HCT116 (cell line): ENCODE measurements at regions not wholly inside any gene's neighbourhood (a gene's known extent, or its start where the extent isn't known, plus 50 kb on each side); places are given as distances from the start of the nearest gene placed in this dataset.
"Not testable (repeated sequence)": the region's sequence is repeated elsewhere in the genome, so short reads cannot be mapped to it uniquely, and the experiment has no call there.

Source experiments
- ATAC-seq: fragments of 200-7000 bp; cut with Tn5 transposase; 2 replicates; pipeline ENCODE4 v1.9.1; 2020; ENCODE audit warnings: mild to moderate bottlenecking, moderate library complexity
- BruUV-seq: library from RNA; stranded (reverse); fragments of 400-500 nt; replicated peaks from 2 replicates; lab custom pipeline; 2021; lab: Mats Ljungman, UMichigan
- CTCF ChIA-PET: fragments of 300-600 bp; sonication (Branson Sonifier 250); formaldehyde crosslinking; loops from one replicate; lab custom pipeline; 2021; ENCODE audit warnings: antibody characterized with exemption; lab: Charles Lee
- POLR2A ChIA-PET: fragments of 300-600, 350-600 bp; sonication (Branson Sonifier 250); formaldehyde crosslinking; loops from one replicate; lab custom pipeline; 2021; ENCODE audit warnings: antibody characterized with exemption; lab: Charles Lee
- RAD21 ChIA-PET, 2 experiments: fragments of 300-600 bp; sonication (Branson Sonifier 250); formaldehyde crosslinking; loops; one replicate each; lab custom pipeline; 2023; ENCODE audit warnings: low total read pairs in 2 of 2; ENCODE audit not compliant: uncharacterized antibody in 2 of 2, unreplicated experiment in 2 of 2, low non-redundant PET in 1 of 2; lab: Charles Lee
- DNase-seq: peaks from one replicate; pipeline ENCODE4 v3.0.0-alpha.2; 2010; ENCODE audit warnings: low read depth, low spot score
- H2AFZ ChIP-seq: fragments of 200-600 bp; shearing (Covaris generic), sonication (generic); 2 replicates; pipeline ENCODE4 v1.6.1; 2017; ENCODE audit warnings: low read depth, mixed run types, mixed read lengths, antibody characterized with exemption, low read length; ENCODE audit not compliant: poor library complexity, severe bottlenecking
- H3K27ac ChIP-seq: 2 replicates; pipeline ENCODE4 v1.5.1; 2012; ENCODE audit warnings: low read depth, low read length
- H3K27me3 ChIP-seq: fragments of 200-600 bp; sonication (generic); 2 replicates; pipeline ENCODE4 v1.6.1; 2016; ENCODE audit warnings: mixed run types, low read length, mixed read lengths; ENCODE audit not compliant: insufficient read depth
- H3K36me3 ChIP-seq, 2 experiments: fragments of 200-500 bp in 1 of 2; fragments of 200-600 bp in 1 of 2; sonication (Bioruptor generic) in 1 of 2; sonication (generic) in 1 of 2; 2 replicates each; pipeline versions ENCODE4 v1.5.1 to v1.6.1; 2014 to 2016; ENCODE audit warnings: low read length in 2 of 2, inconsistent platforms in 1 of 2, mixed read lengths in 1 of 2, mixed run types in 1 of 2; ENCODE audit not compliant: insufficient read depth in 2 of 2, control insufficient read depth in 1 of 2
- H3K4me1 ChIP-seq, 2 experiments: fragments of 200-600 bp in 1 of 2; sonication (generic) in 1 of 2; 2 replicates each; pipeline versions ENCODE4 v1.5.1 to v1.6.1; 2012 to 2017; ENCODE audit warnings: low read length in 2 of 2, inconsistent platforms in 1 of 2, mild to moderate bottlenecking in 1 of 2, mixed read lengths in 1 of 2, mixed run types in 1 of 2, moderate library complexity in 1 of 2; ENCODE audit not compliant: insufficient read depth in 2 of 2, control insufficient read depth in 1 of 2
- H3K4me2 ChIP-seq: fragments of 200-600 bp; sonication (generic); 2 replicates; pipeline ENCODE4 v1.6.1; 2017; ENCODE audit warnings: mixed run types, low read length, mixed read lengths
- H3K4me3 ChIP-seq, 2 experiments: fragments of 200-600 bp in 1 of 2; sonication (generic) in 1 of 2; replicated peaks in 1 of 2; 2 replicates each; pipeline ENCODE4 v1.5.1; 2011 to 2016; ENCODE audit warnings: low read length in 2 of 2, control low read depth in 1 of 2, low read depth in 1 of 2, mild to moderate bottlenecking in 1 of 2, mixed read lengths in 1 of 2, mixed run types in 1 of 2
- H3K79me2 ChIP-seq: fragments of 200-600 bp; sonication (generic); 2 replicates; pipeline ENCODE4 v1.6.1; 2017; ENCODE audit warnings: mild to moderate bottlenecking, mixed run types, low read length, moderate library complexity, mixed read lengths; ENCODE audit not compliant: insufficient read depth
- H3K9ac ChIP-seq: fragments of 200-600 bp; sonication (generic); 2 replicates; pipeline ENCODE4 v1.6.1; 2016; ENCODE audit warnings: low read length, mixed read lengths
- H3K9me2 ChIP-seq: fragments of 200-600 bp; sonication (generic), shearing (Covaris generic); 2 replicates; pipeline ENCODE4 v1.6.1; 2017; ENCODE audit warnings: mixed run types, mild to moderate bottlenecking, moderate library complexity; ENCODE audit not compliant: insufficient read depth
- H3K9me3 ChIP-seq, 2 experiments: fragments of 200-500 bp in 1 of 2; fragments of 200-600 bp in 1 of 2; sonication (Bioruptor generic) in 1 of 2; sonication (generic) in 1 of 2; 2 replicates each; pipeline ENCODE4 v1.6.1; 2014 to 2017; ENCODE audit warnings: low read length in 2 of 2, mixed read lengths in 2 of 2, inconsistent platforms in 1 of 2, low read depth in 1 of 2, mild to moderate bottlenecking in 1 of 2, mixed run types in 1 of 2, moderate library complexity in 1 of 2; ENCODE audit not compliant: control insufficient read depth in 1 of 2, insufficient read depth in 1 of 2
- H4K20me1 ChIP-seq: fragments of 200-600 bp; sonication (generic), shearing (Covaris generic); 2 replicates; pipeline ENCODE4 v1.6.1; 2017; ENCODE audit warnings: mixed run types, mild to moderate bottlenecking, moderate library complexity; ENCODE audit not compliant: insufficient read depth
- intact Hi-C: fragments of 100-400 bp; cut with micrococcal nuclease; formaldehyde crosslinking; loops from 2 replicates; pipeline ENCODE4 v1.10.0; 2022

- H4K20me1 ChIP-seq, H3K27me3 ChIP-seq, BruUV-seq, H3K79me2 ChIP-seq, H3K27ac ChIP-seq, H3K4me2 ChIP-seq, ATAC-seq, intact Hi-C loops, H3K9ac ChIP-seq, H3K4me1 ChIP-seq, H3K4me3 ChIP-seq, RAD21 ChIA-PET, H3K9me3 ChIP-seq, DNase-seq, H3K36me3 ChIP-seq, H3K9me2 ChIP-seq, POLR2A ChIA-PET, CTCF ChIA-PET, H2AFZ ChIP-seq: not testable (repeated sequence)
Observed at GRCh38 chr1:149700220-149700619, 82.3 kb upstream of the FCGR1A start.

GRCh38 chr1:149700677-149701567, 81.6 kb upstream of the FCGR1A start:
- H3K36me3 ChIP-seq, intact Hi-C loops, H3K27ac ChIP-seq, H3K9me2 ChIP-seq, H3K4me3 ChIP-seq, H3K9ac ChIP-seq, H3K9me3 ChIP-seq, ATAC-seq, H3K79me2 ChIP-seq, CTCF ChIA-PET, H3K27me3 ChIP-seq, RAD21 ChIA-PET, DNase-seq, H4K20me1 ChIP-seq, POLR2A ChIA-PET, H3K4me1 ChIP-seq, BruUV-seq, H3K4me2 ChIP-seq, H2AFZ ChIP-seq: not testable (repeated sequence)
